HEK293 (cell line): ENCODE measurements at regions not wholly inside any gene's neighbourhood (a gene's known extent, or its start where the extent isn't known, plus 50 kb on each side); places are given as distances from the start of the nearest gene placed in this dataset.

Experiments used
- CTCF ChIA-PET: fragments of 350-600 bp; formaldehyde crosslinking; extraction: SDS; loops from one replicate; lab custom pipeline; 2021; ENCODE audit warnings: antibody characterized with exemption; lab: Yijun Ruan, JAX
- POLR2A ChIA-PET: fragments of 300-600 bp; formaldehyde crosslinking; extraction: SDS; loops from one replicate; lab custom pipeline; 2020; ENCODE audit warnings: antibody characterized with exemption, inconsistent platforms; lab: Yijun Ruan, JAX
- H3K27ac ChIP-seq: fragments of 200-500 bp; sonication (Bioruptor generic); 2 replicates; pipeline ENCODE4 v1.5.1; 2014; ENCODE audit warnings: low read depth, low read length, control low read depth, inconsistent platforms; ENCODE audit errors: extremely low read depth
- H3K36me3 ChIP-seq, 2 experiments: fragments of 200-500 bp in 1 of 2; sonication (Bioruptor generic) in 1 of 2; 1 replicate in 1 of 2; 2 replicates in 1 of 2; pipeline ENCODE4 v1.5.1; 2014 to 2017; ENCODE audit warnings: inconsistent platforms in 2 of 2, low read length in 2 of 2; ENCODE audit not compliant: control insufficient read depth in 2 of 2, insufficient read depth in 1 of 2
- H3K4me1 ChIP-seq: fragments of 200-500 bp; sonication (Bioruptor generic); 2 replicates; pipeline ENCODE4 v1.5.1; 2014; ENCODE audit warnings: mild to moderate bottlenecking, low read length, inconsistent platforms; ENCODE audit not compliant: control insufficient read depth, insufficient read depth
- H3K4me3 ChIP-seq: 2 replicates; pipeline ENCODE4 v1.5.1; 2011; ENCODE audit warnings: low read depth, mild to moderate bottlenecking, control low read depth, low read length, moderate library complexity
- H3K9me3 ChIP-seq: fragments of 200-500 bp; sonication (Bioruptor generic); 2 replicates; pipeline ENCODE4 v1.5.1; 2014; ENCODE audit warnings: low read depth, low read length, inconsistent platforms; ENCODE audit not compliant: control insufficient read depth, insufficient read depth
- CTCF ChIP-seq: fragments of 450-650 bp; formaldehyde crosslinking; IDR thresholded peaks from 2 replicates; pipeline ENCODE4 v1.5.1; 2016; ENCODE audit warnings: missing biosample characterization, missing genetic modification characterization
- GLIS2 ChIP-seq: fragments of 450-650 bp; formaldehyde crosslinking; IDR thresholded peaks from 2 replicates; pipeline ENCODE4 v1.5.1; 2016; ENCODE audit warnings: missing biosample characterization, missing genetic modification characterization
- KLF1 ChIP-seq: fragments of 450-650 bp; formaldehyde crosslinking; IDR thresholded peaks from 2 replicates; pipeline ENCODE4 v1.5.1; 2016; ENCODE audit warnings: missing biosample characterization, missing genetic modification characterization
- KLF7 ChIP-seq: fragments of 450-650 bp; formaldehyde crosslinking; IDR thresholded peaks from 2 replicates; pipeline ENCODE4 v1.5.1; 2016; ENCODE audit warnings: missing biosample characterization, missing genetic modification characterization, borderline replicate concordance
- MEIS1 ChIP-seq: sonication (generic); formaldehyde crosslinking; IDR thresholded peaks from 2 replicates; pipeline ENCODE4 v1.8.1; 2022; ENCODE audit warnings: missing genetic modification reagents, mild to moderate bottlenecking, borderline replicate concordance
- REPIN1 ChIP-seq: fragments of 450-650 bp; formaldehyde crosslinking; IDR thresholded peaks from 2 replicates; pipeline ENCODE4 v1.5.1; 2017; ENCODE audit warnings: missing biosample characterization, missing genetic modification characterization, low read depth
- SCRT1 ChIP-seq: fragments of 450-650 bp; formaldehyde crosslinking; IDR thresholded peaks from 2 replicates; pipeline ENCODE4 v1.5.1; 2016; ENCODE audit warnings: missing biosample characterization, missing genetic modification characterization, borderline replicate concordance
- TRIM28 ChIP-seq: IDR thresholded peaks from 2 replicates; pipeline ENCODE4 v1.6.1; 2011; ENCODE audit warnings: low read length, control low read depth, borderline replicate concordance
- ZBTB10 ChIP-seq: fragments of 450-650 bp; formaldehyde crosslinking; IDR thresholded peaks from 2 replicates; pipeline ENCODE4 v1.5.1; 2016; ENCODE audit warnings: missing biosample characterization, missing genetic modification characterization
- ZBTB17 ChIP-seq: fragments of 450-650 bp; formaldehyde crosslinking; IDR thresholded peaks from 2 replicates; pipeline ENCODE4 v1.5.1; 2016; ENCODE audit warnings: missing biosample characterization, missing genetic modification characterization
- ZBTB20 ChIP-seq: fragments of 450-650 bp; formaldehyde crosslinking; IDR thresholded peaks from 2 replicates; pipeline ENCODE4 v1.5.1; 2016; ENCODE audit warnings: missing biosample characterization, missing genetic modification characterization
- ZBTB21 ChIP-seq: fragments of 450-650 bp; formaldehyde crosslinking; IDR thresholded peaks from 2 replicates; pipeline ENCODE4 v1.5.1; 2017; ENCODE audit warnings: missing biosample characterization, missing genetic modification characterization
- ZBTB7A ChIP-seq: fragments of 450-650 bp; formaldehyde crosslinking; IDR thresholded peaks from 2 replicates; pipeline ENCODE4 v1.5.1; 2016; ENCODE audit warnings: low read depth, missing biosample characterization, missing genetic modification characterization
- ZNF138 ChIP-seq: fragments of 450-650 bp; formaldehyde crosslinking; IDR thresholded peaks from 2 replicates; pipeline ENCODE4 v1.5.1; 2016; ENCODE audit warnings: missing biosample characterization, missing genetic modification characterization, borderline replicate concordance
- ZNF211 ChIP-seq: fragments of 450-650 bp; formaldehyde crosslinking; IDR thresholded peaks from 2 replicates; pipeline ENCODE4 v1.5.1; 2016; ENCODE audit warnings: low read depth, missing biosample characterization, missing genetic modification characterization
- ZNF292 ChIP-seq: fragments of 450-650 bp; formaldehyde crosslinking; IDR thresholded peaks from 2 replicates; pipeline ENCODE4 v1.5.1; 2016; ENCODE audit warnings: low read depth, missing biosample characterization, missing genetic modification characterization, borderline replicate concordance
- ZNF354C ChIP-seq: fragments of 450-650 bp; formaldehyde crosslinking; IDR thresholded peaks from 2 replicates; pipeline ENCODE4 v1.5.1; 2016; ENCODE audit warnings: missing biosample characterization, missing genetic modification characterization, low read depth, borderline replicate concordance
- ZNF416 ChIP-seq: fragments of 450-650 bp; formaldehyde crosslinking; IDR thresholded peaks from 2 replicates; pipeline ENCODE4 v1.5.1; 2016; ENCODE audit warnings: missing biosample characterization, missing genetic modification characterization
- ZNF596 ChIP-seq: fragments of 450-650 bp; IDR thresholded peaks from 2 replicates; pipeline ENCODE4 v1.5.0; 2018; ENCODE audit warnings: missing biosample characterization, mild to moderate bottlenecking, missing genetic modification characterization, moderate library complexity
- ZNF660 ChIP-seq: fragments of 450-650 bp; IDR thresholded peaks from 2 replicates; pipeline ENCODE4 v1.5.1; 2018; ENCODE audit warnings: missing biosample characterization, mild to moderate bottlenecking, missing genetic modification characterization
- ZNF707 ChIP-seq: fragments of 450-650 bp; formaldehyde crosslinking; IDR thresholded peaks from 2 replicates; pipeline ENCODE4 v1.5.1; 2016; ENCODE audit warnings: missing biosample characterization, missing genetic modification characterization
- ZNF747 ChIP-seq: fragments of 450-650 bp; formaldehyde crosslinking; IDR thresholded peaks from 2 replicates; pipeline ENCODE4 v1.5.1; 2016; ENCODE audit warnings: missing biosample characterization, missing genetic modification characterization
- ZNF791 ChIP-seq: fragments of 450-650 bp; formaldehyde crosslinking; IDR thresholded peaks from 2 replicates; pipeline ENCODE4 v1.5.1; 2016; ENCODE audit warnings: missing biosample characterization, missing genetic modification characterization
- ZNF830 ChIP-seq: fragments of 450-650 bp; IDR thresholded peaks from 2 replicates; pipeline ENCODE4 v1.5.0; 2018; ENCODE audit warnings: missing biosample characterization, missing genetic modification characterization, low read depth, mild to moderate bottlenecking, moderate library complexity
- ZNF837 ChIP-seq: fragments of 450-650 bp; formaldehyde crosslinking; IDR thresholded peaks from 2 replicates; pipeline ENCODE4 v1.5.1; 2016; ENCODE audit warnings: missing biosample characterization, missing genetic modification characterization
- TF ChIP-seq, protein P1 (sequence below): fragments of 450-650 bp; formaldehyde crosslinking; IDR thresholded peaks from 2 replicates; pipeline ENCODE4 v1.5.1; 2016; ENCODE audit warnings: missing biosample characterization, missing genetic modification characterization

DNA sequence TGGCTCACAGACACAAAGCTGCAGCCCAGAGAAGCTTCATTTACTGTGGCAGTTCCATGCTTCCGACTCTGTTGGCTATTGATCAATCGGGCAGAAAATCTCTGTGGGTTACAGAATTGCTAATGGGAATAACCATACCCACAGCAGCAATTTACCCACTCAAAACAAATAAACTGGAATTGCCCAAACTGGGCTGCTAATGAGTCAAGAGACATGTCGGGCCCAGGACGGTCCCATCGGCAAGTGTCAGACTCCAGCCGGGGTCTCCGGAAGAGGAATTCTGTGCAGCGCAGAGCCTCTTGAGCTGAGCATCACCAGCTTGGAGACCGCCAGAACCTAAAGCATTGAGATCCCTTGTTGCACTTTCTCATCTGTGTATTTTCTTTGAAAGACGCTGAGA lies 67.8 kb downstream of the TMEM18 start (continued):
- TF ChIP-seq ZNF354C (tag by site-specific recombination): no peak
- TF ChIP-seq, all 188 proteins: peak for 0

DNA sequence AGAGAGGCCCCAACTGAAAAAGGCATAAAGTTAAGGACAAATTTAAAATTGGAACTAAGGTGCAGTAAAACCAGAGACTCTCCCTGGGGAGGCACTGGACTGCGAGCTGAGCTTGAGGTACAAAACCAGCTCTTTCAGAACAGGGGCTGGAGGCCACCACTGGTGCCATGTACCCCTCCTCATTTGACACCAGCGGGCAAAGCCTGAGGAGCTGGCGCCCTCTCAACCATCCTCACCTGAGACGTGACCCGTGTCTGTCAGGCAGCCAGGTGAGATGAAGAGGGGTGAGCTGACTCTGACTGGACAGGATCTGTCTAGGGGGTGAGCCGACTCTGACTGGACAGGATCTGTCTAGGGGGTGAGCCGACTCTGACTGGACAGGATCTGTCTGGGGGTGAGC lies 68.5 kb downstream of the TMEM18 start:
- no peaks in the 10 kb centered on the region for H3K4me1 ChIP-seq
- ChIA-PET POLR2A (interaction anchor here (0.7 kb wide), 1 partner anchor 1289 kb away, joined by 3 read pairs; no protein-coding TSS in a partner anchor), CTCF (no interaction called here)
- TF ChIP-seq ZBTB10 (tag by site-specific recombination): no peak
- no peak overlapping the region for H3K27ac ChIP-seq
- H3K36me3 ChIP-seq: no peaks in the 10 kb centered on the region
- no peaks in the 10 kb centered on the region for H3K9me3 ChIP-seq
- no peak overlapping the region for H3K4me3 ChIP-seq

GRCh38 chr2:608297-608696 lies 68.9 kb downstream of the TMEM18 start:
- no peak for TF ChIP-seq MEIS1 (CRISPR knock-in tag)
- TF ChIP-seq ZNF707 (tag by site-specific recombination): no peak
- no peak for TF ChIP-seq ZNF791
- no peak for TF ChIP-seq KLF7
- no peak for TF ChIP-seq ZNF211 (tag by site-specific recombination)
- TF ChIP-seq KLF1 (tag by site-specific recombination): no peak
- no peak for TF ChIP-seq ZNF830 (tag by site-specific recombination)
- no peak for TF ChIP-seq TRIM28
- no peaks in the 10 kb centered on the region for H3K9me3 ChIP-seq
- no peaks in the 10 kb centered on the region for H3K4me1 ChIP-seq
- POLR2A ChIA-PET: interaction anchor here (0.7 kb wide), 1 partner anchor 1290 kb away, joined by 3 read pairs; no protein-coding TSS in a partner anchor
- no peak overlapping the region for H3K27ac ChIP-seq
- CTCF ChIA-PET: no interaction called here
- no peaks in the 10 kb centered on the region for H3K36me3 ChIP-seq
- no peak overlapping the region for H3K4me3 ChIP-seq

- ChIA-PET POLR2A (no interaction called here), CTCF (no interaction called here)
- Histone ChIP-seq H3K27ac (no peak overlapping the region), H3K9me3 (no peaks in the 10 kb centered on the region), H3K36me3 (no peaks in the 10 kb centered on the region), H3K4me1 (no peaks in the 10 kb centered on the region), H3K4me3 (no peak overlapping the region)
- TF ChIP-seq KLF1 (tag by site-specific recombination) (no peak), ZNF138 (tag by site-specific recombination) (no peak), ZBTB7A (tag by site-specific recombination) (no peak), SCRT1 (no peak), CTCF (no peak), ZBTB21 (tag by site-specific recombination) (no peak), MEIS1 (CRISPR knock-in tag) (no peak), KLF7 (no peak), ZNF660 (no peak), ZNF596 (tag by site-specific recombination) (no peak), ZNF416 (tag by site-specific recombination) (no peak), GLIS2 (no peak), ZBTB20 (tag by site-specific recombination) (no peak), ZNF292 (no peak), ZNF837 (no peak), ZNF747 (tag by site-specific recombination) (no peak), REPIN1 (no peak), ZBTB17 (tag by site-specific recombination) (no peak)
- TF ChIP-seq, protein P1, sequence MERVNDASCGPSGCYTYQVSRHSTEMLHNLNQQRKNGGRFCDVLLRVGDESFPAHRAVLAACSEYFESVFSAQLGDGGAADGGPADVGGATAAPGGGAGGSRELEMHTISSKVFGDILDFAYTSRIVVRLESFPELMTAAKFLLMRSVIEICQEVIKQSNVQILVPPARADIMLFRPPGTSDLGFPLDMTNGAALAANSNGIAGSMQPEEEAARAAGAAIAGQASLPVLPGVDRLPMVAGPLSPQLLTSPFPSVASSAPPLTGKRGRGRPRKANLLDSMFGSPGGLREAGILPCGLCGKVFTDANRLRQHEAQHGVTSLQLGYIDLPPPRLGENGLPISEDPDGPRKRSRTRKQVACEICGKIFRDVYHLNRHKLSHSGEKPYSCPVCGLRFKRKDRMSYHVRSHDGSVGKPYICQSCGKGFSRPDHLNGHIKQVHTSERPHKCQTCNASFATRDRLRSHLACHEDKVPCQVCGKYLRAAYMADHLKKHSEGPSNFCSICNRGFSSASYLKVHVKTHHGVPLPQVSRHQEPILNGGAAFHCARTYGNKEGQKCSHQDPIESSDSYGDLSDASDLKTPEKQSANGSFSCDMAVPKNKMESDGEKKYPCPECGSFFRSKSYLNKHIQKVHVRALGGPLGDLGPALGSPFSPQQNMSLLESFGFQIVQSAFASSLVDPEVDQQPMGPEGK (tag by site-specific recombination): no peak
Observed at GRCh38 chr2:607709-608108, 69.5 kb downstream of the TMEM18 start.
